Hepatic stellate cell (primary cell): ENCODE measurements at regions not wholly inside any gene's neighbourhood (a gene's known extent, or its start where the extent isn't known, plus 50 kb on each side); places are given as distances from the start of the nearest gene placed in this dataset.

ENCODE experiments used
- DNase-seq: peaks from one replicate; pipeline ENCODE4 v3.0.0; 2011; ENCODE audit warnings: low spot score

DNA sequence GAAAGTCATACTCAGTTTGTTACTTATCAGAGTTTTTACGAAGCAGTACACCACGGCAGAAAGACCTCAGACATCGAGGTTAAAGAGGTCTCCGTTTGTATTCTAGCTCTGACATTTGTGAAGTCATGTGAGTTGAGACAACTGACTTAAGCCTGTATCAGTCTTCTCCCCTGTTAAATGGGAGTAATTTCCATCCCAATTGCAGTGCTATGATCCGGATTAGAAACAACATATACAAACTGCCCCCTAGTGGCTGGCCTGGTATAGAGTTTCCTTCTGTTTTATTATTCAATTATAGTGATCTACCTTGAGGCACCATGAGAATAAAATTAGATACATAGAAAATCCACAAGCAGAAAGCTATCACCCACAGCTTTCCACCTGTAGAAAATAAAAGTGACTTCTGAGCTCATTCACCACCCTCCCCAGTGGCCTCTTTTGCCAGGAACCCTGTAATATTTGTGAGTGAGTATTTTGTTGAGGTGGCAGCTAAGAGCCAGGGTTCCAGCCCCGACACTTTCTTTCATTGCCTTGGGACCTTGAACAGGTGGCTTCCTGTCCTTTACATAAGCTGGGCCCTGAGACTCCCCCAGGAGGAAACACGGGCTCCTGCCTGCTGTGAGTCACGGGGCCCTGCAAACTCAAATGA, 607.2 kb upstream of the MGMT start:
- DNase-seq, result no peak

DNA sequence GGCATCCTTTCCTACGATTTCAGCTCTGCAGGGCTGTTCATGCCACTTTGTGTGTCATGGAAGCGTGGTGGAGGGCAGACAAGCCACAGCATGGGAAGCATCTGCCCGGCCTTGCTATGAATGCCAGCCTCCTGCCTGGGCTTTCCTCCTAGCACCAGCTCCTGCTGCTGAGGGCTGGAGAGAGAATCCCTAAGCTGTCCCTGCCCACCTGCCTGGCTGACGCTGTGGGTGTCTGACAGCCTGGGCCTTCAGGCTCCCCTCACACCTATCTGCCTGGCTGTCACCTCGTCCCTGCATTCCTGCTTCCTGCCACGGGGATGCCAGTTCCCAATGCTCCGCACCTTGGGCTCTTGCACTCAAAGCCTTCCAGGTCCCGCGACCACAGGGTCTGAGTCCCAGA, 606.5 kb upstream of the MGMT start:
- no peak for DNase-seq

DNA sequence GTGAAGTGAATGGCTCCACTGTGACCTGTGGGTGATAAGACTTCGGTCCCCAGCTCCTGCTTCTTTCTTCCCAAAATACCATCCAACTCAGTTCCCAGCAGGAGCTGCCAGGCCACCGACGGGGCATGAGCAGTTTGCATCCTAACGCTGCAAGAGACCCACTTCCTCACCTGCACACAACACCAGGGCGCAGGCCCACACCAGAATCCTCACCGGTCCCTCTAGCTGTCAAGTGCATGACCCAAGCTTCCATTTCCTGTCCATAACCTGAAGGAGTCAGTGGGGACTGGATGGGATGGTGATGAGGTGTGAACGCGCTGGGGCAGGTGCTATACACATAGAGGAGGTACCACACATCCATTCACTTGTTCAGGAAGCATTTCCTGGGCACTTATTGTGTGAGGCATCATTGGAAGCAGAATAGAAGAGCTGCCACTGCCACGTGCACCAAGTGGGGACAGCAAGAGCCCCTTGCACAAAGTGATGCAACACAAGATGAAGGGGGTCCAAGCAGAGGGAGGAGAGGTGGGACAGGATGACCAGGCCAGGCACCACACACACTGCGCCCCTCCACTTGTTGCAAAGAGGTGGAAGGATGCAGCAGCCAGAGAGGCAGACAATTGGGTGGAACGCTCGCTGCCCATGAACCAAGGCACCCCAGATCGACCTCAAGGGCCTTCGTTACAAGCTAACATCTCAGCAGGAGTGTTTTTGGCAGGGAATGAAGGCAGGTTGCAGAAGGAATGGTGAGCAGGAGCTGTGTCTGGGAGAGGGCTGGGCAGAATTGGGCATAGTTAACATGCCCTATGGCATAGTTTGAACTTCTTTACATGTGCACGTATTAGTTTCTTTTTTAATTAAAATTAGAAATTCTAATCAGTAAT, 605.8 kb upstream of the MGMT start:
- DNase-seq, result no peak

DNA sequence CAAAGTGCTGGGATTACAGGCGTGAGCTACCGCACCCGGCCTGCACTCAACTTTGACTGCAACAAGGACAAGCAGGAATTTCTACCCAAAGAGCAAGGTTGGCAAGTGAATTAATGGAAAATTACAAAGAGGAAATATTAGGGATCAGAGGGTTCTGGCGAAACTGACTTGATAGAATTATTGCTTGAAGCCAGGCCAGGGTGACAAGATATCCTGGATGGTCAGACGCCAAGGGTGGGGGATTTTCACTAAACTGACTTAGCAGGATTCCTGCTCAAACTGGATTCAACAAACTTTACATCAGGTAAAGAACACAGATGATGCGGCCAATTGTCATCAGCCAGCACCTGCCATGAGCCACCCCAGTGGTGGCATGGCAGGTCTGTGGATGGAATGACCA, 603.6 kb upstream of the MGMT start:
- no peak for DNase-seq

DNA sequence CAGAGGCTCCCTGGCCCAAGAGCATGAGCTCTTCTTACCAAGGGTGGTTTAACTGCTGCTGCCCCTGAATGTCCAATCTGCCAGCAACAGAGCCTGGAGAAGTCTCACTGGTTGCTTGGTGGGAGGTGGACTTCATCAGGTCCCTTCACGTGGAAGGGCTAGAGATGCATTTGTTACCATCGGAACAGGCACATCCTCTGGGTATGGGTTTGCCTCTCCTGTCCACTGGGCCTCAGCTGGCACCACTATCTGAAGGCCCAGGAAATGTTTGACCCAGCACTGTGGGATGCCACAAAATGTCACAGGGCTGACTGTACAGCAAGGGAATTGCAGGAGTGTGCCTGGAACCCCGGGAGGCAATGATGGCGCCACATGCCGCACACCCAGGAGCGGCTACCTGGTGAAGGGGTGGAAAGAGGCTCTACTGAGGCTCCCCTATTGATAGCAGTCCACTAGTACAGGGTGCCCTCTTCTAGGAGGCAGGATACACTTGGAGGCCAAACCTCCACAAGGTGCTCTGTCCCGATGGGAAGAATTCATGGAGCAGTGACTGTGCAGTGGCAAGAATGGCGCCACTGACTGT, 603.1 kb upstream of the MGMT start:
- no peak for DNase-seq

DNA sequence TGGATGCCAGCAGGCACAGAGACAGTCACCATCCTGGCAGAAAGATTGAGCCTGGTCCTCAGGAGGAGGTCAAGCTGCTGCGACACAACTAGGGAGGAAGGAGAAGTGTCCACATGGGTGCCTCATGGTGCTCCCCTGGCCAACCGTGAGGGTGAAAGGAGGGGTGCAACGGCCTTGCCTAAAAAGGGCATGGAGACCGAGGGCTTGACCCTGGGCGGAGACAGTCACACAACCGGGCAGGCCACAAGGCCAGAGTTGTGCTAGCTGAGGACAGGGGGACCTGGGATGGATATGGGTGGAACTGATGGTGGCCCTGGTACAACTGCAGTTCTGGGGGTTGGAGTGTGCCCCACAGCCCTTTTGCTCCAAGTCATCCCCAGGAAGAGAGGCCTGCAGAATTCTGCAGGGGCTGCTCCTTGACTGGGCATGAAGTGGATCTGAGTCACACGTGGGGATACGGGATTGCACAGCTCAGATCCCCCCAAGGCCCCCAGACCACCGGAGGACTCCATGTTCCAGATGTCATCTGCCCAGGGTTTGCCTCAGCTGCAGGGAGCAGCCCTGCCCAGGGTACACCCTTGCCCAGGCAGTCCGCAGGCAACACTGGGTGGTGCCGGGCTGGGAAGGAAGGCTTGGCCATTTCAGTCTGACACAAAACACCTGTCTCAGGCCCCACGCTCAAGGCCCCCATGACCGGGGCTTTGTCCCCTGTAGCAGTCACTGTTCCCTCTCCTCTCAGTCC, 602.3 kb upstream of the MGMT start:
- DNase-seq, result no peak

DNA sequence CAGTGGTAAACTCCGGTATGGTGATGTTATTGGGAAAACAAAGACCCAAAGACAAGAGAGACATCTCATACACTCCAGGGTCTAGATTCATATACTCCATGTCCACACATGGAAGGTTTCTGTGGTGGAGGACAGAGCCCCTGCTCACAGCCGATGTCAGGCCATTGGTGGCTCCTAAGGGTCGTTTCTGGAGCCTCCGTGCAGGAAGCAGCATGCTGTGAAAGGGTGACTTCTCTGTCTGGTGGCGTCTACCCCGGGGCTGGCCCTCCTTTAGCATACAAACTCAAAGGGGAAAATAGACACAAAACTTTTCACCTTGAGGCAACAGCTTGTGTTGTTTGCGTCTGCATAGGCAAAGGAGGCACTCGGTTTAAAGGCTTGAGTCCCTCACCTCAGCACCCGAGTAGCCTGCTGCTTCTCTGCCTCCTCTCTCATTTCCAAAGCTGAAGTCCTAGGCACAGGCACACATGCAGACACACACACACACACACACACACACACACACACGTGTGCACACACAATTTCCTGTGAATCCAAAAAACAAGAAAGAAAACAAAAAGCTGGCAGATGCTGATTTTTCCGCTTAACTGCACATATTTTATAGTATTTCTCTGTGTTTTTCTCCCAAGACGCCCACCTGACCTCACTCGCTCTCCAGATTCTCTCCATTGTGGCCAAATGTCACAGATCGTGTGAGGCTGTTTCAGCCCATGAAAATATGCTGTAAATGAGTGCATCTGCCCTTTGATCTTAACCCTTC, 601.4 kb upstream of the MGMT start:
- no peak for DNase-seq

DNA sequence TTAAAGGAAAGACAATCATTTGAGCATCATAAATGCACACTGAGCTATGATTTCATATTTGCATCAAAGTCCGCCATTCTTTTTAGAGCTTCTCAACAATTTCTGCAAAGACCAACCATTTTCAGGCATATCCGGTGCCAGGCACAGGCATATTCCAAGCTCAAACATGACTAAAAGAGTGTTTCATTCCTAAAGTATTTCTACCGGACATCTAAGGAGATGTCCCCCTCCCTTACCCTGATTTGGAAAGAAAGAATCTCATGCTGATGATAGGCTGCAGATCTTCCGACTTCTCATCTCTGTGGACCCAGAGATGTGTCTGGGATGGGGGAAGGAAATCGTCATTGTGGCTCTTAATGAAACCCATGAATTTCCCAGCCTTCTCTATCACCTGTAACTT, 600.5 kb upstream of the MGMT start:
- DNase-seq, result no peak

DNA sequence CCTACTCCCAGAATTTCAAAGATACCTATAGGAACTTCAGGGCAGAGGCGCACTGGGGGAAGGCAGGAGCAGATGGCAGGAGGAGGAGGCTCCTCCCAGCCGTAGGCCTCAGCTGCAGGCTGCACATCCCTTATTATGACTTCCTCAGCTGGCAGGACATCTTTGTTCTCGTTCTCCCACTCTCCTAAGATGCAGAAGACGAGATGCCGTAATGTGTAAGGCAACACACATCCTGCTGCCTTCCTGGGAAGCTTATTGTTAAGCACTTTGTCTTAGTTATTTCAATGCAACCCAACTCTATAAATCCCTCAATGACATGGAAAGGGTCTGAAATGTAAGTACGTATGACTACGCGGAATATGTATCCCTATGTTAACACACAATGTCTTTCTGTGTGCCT, 599.8 kb upstream of the MGMT start:
- no peak for DNase-seq

DNA sequence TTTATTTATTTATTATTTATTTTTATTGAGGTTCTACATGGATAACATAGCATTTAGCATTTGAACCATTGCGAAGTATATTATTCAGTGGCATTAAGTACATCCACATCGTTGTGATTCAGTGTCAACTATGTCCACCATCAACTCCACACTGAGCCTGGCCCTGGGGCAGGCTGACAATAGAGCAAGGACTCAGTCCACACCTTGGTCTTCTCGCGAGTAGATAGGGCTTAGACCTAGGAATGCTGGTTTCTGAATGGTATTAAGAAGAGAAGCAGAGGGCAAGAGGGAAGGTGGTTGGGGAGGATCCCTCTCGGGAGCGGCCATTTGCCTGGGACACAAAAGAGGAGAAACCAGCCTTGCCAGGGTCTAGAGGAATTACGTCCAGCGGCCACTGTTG, 599.2 kb upstream of the MGMT start:
- no peak for DNase-seq

DNA sequence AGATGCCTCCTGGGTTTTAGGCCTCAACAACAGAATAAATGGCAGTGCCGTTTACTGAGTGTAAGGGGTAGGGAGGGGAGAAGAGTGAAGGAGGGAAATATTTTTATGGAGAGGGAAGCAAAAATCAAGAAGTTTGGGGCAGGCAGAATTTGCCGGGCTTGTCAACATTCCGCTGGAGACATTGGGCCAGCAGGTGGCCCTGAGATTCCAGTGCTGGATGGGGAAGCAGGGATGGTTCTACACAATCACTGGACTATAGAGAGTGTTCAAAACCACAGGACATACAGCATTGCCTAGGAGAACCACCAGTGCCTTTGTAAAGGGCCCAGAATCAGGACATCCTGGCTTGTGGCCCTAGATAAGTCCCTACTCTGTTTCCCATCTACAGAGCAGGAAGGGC, 598.6 kb upstream of the MGMT start:
- DNase-seq, result no peak

DNA sequence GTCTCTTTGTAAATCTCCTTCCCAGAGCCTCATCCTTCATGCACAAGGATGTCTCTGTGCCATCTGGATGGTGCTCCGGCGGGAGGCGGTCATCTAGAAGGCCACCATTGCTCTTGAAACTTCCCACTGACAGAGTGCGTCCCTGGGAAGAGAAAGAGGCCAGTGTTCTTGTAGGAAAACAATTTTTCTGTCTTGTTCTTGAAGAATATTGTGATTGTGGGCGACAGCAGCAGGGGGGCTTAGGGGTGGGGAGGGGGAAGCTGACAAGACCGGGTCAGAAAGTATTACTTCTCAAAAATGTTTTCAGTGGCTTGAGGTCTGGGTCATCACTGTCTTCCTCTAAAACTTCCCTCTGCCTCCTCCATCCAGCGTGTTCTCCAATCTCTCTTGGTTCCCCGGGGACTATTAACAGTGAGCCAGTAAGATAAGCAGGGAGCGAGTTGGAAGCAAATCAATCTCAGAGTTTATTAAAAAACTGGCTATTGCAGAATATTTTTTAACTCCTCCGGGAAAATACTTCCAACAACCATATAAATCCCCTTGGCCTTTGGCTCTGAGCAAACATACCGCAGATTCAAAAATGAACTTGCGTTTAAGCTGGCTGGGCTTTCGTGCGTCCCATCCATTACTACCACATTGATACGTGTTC, 597.8 kb upstream of the MGMT start:
- no peak for DNase-seq

DNA sequence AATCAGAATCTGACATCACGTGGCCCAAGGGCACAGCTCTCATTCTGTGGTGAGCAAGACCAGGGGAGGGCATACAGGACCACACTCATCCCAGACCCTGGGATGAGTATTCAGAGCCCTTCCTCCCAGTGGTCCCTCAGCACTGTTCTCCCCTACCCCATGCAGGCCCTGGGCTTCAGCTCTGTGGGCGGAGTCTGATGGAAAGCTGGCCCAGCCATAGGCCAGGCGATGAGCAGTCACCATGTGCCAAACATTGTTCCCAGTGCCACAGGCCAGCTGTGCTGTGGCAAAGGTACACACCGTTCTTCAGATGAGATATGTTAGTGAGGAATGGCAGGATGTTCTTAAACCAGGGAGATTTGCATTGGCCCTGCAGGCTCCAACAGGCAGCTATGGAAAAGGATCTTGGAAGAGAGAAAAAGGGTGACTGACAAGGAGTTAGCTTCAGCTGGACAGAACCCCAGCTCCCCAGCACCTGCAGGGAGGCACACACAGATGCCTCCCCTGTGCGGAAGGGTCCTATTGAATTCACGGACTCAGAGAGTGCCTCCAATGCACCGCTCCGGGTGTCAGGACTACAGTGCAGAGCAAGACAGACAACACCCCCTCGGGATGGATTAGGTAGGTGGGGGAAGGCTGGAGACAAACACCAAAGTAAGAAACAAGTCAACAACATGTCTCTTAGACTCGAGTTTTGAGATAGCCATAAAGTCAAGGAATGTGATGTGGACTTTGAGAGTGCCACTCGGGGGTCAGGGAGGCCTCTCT, 596.0 kb upstream of the MGMT start:
- DNase-seq, result no peak

DNA sequence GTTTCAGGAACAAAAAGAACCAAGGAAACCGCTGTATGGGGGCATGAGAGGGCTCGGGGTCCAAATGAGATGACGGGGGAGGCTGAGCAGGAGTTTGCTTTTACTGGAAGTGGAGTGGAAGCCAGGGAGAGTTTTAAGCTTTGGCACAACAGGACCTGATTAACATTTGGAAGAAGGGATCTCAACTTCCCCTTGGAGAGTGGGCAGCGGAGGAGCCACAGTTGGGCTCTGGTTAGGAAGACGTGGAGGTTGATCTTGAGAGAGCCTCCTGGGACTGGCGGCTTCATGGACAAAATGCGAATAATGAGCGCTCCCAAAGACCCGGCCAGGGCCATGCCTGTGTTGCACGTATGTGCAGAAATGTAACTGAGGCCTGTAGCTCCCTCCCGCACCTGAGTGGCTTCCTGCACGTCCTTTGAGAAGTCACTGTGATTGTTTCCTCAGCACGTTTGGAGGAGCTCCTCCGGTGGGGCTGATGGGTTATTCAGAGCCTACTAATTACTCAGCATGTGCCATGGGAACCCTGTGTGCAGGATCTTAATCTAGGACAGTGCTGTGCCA, 595.3 kb upstream of the MGMT start:
- DNase-seq, result no peak

DNA sequence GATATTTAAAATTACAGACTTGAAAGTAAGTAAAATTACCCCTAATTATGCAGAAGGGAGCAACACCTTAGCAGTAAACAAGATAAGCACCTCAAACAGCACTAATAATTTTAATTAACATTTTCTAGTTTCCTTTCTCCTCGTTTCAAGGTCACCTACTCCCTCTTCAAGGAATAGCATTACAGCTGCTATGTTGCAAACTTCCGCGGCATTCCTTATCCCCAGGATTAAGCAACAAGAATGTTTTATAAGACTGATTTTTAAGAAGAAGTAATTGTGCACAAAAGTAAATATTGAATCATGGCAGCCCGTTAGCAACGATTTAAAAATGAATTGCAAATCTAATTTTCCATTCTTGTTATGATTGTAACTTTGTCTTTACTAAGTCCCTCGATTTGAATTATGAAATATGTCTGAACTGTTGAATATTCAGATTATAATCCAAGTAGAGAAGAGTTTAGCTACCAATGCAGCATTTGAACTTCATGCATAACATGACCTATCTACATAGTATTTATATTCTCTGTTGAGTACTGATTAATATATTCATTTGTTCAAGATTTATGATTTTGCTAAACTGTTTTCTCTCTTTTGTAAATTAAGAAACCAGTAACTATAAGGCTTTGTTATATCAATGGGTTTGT, 593.5 kb upstream of the MGMT start:
- DNase-seq, result no peak

DNA sequence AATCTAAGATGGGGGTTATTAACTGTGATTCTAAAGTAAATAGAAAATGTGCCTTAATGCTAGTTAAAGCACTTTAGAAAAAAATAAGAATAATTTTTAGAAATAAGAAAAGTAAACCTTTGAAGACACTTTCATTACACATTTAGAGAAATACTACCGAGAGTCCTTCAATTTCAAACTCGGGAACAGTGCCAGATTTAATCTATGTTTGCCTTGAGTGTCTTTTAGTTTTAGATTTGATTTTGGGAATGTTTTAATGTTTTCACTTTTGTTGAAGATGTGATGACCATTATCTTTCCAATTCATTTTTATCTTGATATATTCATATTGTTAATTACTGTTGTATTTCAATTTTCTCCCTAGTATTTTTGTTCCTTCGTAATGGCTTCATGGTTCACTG, 592.7 kb upstream of the MGMT start:
- no peak for DNase-seq

DNA sequence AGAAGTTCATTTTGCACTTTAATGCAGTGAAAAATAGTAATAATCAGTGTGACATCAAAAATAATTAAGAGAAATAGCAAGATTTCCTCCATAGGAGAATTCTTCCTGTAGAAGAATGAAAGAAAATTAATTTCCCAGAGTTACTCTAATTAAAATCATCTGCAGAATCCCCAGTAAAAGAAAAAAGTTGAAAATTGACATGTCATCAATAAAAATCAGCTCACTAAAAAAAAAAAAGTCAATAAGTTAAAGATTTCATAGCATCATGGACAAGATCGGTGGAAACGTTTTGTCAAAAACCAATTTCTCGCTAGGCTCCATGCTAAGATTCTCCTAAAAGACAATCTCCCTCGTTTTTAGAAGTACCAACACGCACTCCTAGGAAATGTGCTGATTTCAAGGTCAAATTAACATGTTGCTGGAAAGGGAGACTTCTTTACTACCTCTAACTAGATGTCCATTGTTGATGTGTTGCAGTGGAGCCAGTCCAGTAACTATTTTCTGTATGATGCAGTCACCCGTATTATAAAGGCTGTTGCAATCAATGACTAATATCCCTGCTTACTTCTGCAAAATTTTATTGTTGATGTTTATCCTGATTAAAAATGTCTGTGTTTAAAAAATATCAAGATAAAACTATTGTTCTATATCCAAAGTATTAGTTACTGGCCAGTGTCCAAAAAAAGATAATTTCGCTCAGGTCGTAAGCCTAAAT, 591.9 kb upstream of the MGMT start:
- no peak for DNase-seq

DNA sequence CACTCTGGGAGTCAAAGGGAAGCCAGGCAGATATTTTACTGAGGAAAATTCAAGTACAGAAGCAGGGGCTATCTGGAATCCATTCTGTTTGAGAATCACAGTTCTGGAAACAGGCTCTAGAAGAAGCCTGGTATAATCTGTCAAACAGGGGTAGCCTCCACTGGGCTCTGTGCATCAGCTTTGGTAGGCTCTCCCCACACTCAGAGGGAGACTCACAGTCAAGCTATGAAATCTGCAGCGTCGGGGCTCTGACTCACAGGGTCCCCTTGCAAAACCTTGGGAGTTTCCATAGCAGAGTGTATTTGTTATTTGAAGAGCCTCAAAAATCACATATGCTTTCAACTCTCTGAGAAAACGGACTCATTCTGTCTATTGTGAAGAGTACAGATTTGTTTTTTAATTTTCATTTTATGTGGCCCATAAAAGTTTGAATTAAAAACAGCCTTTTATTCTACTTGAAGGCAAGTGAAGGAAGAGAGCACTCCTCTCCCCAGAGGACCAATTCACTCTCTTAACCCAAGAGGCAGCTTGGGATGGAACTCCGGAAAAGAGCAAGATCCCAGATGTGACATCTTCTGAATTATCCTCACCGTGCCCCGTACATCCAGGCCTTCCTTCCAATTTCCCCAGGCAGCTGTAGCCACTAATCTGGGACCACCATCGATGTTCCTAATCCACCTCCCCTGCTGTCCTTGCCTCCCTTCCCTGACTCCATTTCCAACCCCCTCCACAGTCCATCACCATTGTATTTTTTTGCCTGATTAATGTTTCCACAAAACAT, 590.9 kb upstream of the MGMT start:
- DNase-seq, result no peak
